SK-N-SH (cell line): ENCODE measurements at regions not wholly inside any gene's neighbourhood (a gene's known extent, or its start where the extent isn't known, plus 50 kb on each side); places are given as distances from the start of the nearest gene placed in this dataset.

Experiments
- CTCF ChIA-PET: fragments of 300-600, 350-600 bp; formaldehyde crosslinking; extraction: SDS; loops from one replicate; lab custom pipeline; 2021; lab: Yijun Ruan, JAX
- POLR2A ChIA-PET: fragments of 350-600 bp; sonication (Branson Sonifier 250); formaldehyde crosslinking; extraction: SDS; loops from one replicate; lab custom pipeline; 2020; ENCODE audit warnings: antibody characterized with exemption, inconsistent platforms; lab: Yijun Ruan, JAX
- DNase-seq: peaks from one replicate; pipeline ENCODE4 v3.0.0; 2012
- H2AFZ ChIP-seq: fragments of 200-600 bp; sonication (generic); 2 replicates; pipeline ENCODE4 v1.8.1; 2016; ENCODE audit warnings: antibody characterized with exemption, mild to moderate bottlenecking, low read depth
- H3F3A ChIP-seq: fragments of 200-600 bp; sonication (generic); replicated peaks from 2 replicates; pipeline ENCODE3; 2016; ENCODE audit warnings: antibody characterized with exemption, mild to moderate bottlenecking; ENCODE audit not compliant: insufficient read depth
- H3K27ac ChIP-seq, 2 experiments: fragments of 200-500 bp in 1 of 2; fragments of 200-600 bp in 1 of 2; sonication (Bioruptor generic) in 1 of 2; sonication (generic), shearing (Covaris generic) in 1 of 2; 2 replicates each; pipeline versions ENCODE4 v1.5.1 to v1.6.1; 2014 to 2016; ENCODE audit warnings: low read depth in 2 of 2, inconsistent platforms in 1 of 2, low read length in 1 of 2, mild to moderate bottlenecking in 1 of 2, mixed read lengths in 1 of 2
- H3K27me3 ChIP-seq: fragments of 200-600 bp; sonication (generic), shearing (Covaris generic); 2 replicates; pipeline ENCODE4 v1.6.1; 2016; ENCODE audit warnings: mixed run types; ENCODE audit not compliant: insufficient read depth
- H3K36me3 ChIP-seq, 2 experiments: fragments of 200-500 bp in 1 of 2; fragments of 200-600 bp in 1 of 2; sonication (Bioruptor generic) in 1 of 2; sonication (generic) in 1 of 2; replicated peaks in 1 of 2; 2 replicates each; pipeline versions ENCODE3 to v1.5.1; 2014 to 2016; ENCODE audit warnings: low read length in 1 of 2, mild to moderate bottlenecking in 1 of 2; ENCODE audit not compliant: insufficient read depth in 2 of 2, control insufficient read depth in 1 of 2
- H3K4me1 ChIP-seq, 2 experiments: fragments of 200-500 bp in 1 of 2; fragments of 200-600 bp in 1 of 2; sonication (Bioruptor generic) in 1 of 2; sonication (generic), shearing (Covaris generic) in 1 of 2; 2 replicates each; pipeline versions ENCODE4 v1.5.1 to v1.6.1; 2014 to 2016; ENCODE audit warnings: low read depth in 1 of 2, low read length in 1 of 2, mixed run types in 1 of 2; ENCODE audit not compliant: insufficient read depth in 2 of 2, control insufficient read depth in 1 of 2
- H3K4me2 ChIP-seq: fragments of 200-600 bp; sonication (generic), shearing (Covaris generic); 2 replicates; pipeline ENCODE4 v1.6.1; 2017; ENCODE audit warnings: mixed run types
- H3K4me3 ChIP-seq, 2 experiments: fragments of 200-500 bp in 1 of 2; fragments of 200-600 bp in 1 of 2; sonication (Bioruptor generic) in 1 of 2; sonication (generic), shearing (Covaris generic) in 1 of 2; 2 replicates each; pipeline versions ENCODE4 v1.5.1 to v1.8.1; 2014 to 2016; ENCODE audit warnings: low read depth in 2 of 2, inconsistent platforms in 1 of 2, low read length in 1 of 2, mild to moderate bottlenecking in 1 of 2, mixed read lengths in 1 of 2, moderate library complexity in 1 of 2
- H3K79me2 ChIP-seq: fragments of 200-600 bp; sonication (generic); 2 replicates; pipeline ENCODE4 v1.8.1; 2017; ENCODE audit warnings: mild to moderate bottlenecking; ENCODE audit not compliant: insufficient read depth
- H3K9ac ChIP-seq: fragments of 200-600 bp; sonication (generic); 2 replicates; pipeline ENCODE4 v1.6.1; 2017; ENCODE audit warnings: mixed run types
- H3K9me2 ChIP-seq: fragments of 200-600 bp; sonication (generic); 2 replicates; pipeline ENCODE4 v1.6.1; 2017; ENCODE audit warnings: mixed run types
- H3K9me3 ChIP-seq: fragments of 200-600 bp; sonication (generic); 2 replicates; pipeline ENCODE4 v1.6.1; 2017; ENCODE audit warnings: mixed run types, mild to moderate bottlenecking, moderate library complexity
- H4K20me1 ChIP-seq: fragments of 200-600 bp; sonication (generic); 2 replicates; pipeline ENCODE4 v1.6.1; 2017; ENCODE audit warnings: mild to moderate bottlenecking, mixed run types; ENCODE audit not compliant: insufficient read depth
- CHD2 ChIP-seq: fragments of 150-350 bp; IDR thresholded peaks from 2 replicates; pipeline ENCODE4 v1.6.1; 2018; ENCODE audit warnings: low read length; ENCODE audit not compliant: partially characterized antibody
- EP300 ChIP-seq, 2 experiments: IDR thresholded peaks; 2 replicates each; pipeline versions ENCODE4 v1.4.0 to v1.6.1; 2012; ENCODE audit warnings: borderline replicate concordance in 1 of 2, low read depth in 1 of 2, low read length in 1 of 2
- EZH2phosphoT487 ChIP-seq: fragments of 200-600 bp; sonication (generic); IDR thresholded peaks from 2 replicates; pipeline ENCODE4 v1.6.1; 2017; ENCODE audit warnings: low read depth, mixed run types, mild to moderate bottlenecking, antibody characterized with exemption, moderate library complexity, borderline replicate concordance
- FOSL2 ChIP-seq: IDR thresholded peaks from 2 replicates; pipeline ENCODE4 v1.4.0; 2012; ENCODE audit warnings: low read depth, mild to moderate bottlenecking, moderate library complexity, borderline replicate concordance
- FOXM1 ChIP-seq: IDR thresholded peaks from 2 replicates; pipeline ENCODE4 v1.4.0; 2012; ENCODE audit warnings: low read depth, mild to moderate bottlenecking
- GABPA ChIP-seq: IDR thresholded peaks from 2 replicates; pipeline ENCODE4 v1.4.0; 2012; ENCODE audit warnings: low read depth, mild to moderate bottlenecking
- GATA2 ChIP-seq: sonication (generic); formaldehyde crosslinking; IDR thresholded peaks from 2 replicates; pipeline ENCODE4 v1.5.0; 2020; ENCODE audit warnings: mild to moderate bottlenecking, missing genetic modification reagents
- JUND ChIP-seq: IDR thresholded peaks from 2 replicates; pipeline ENCODE4 v1.4.0; 2012
- MEF2A ChIP-seq: IDR thresholded peaks from 2 replicates; pipeline ENCODE4 v1.4.0; 2012; ENCODE audit warnings: low read depth, borderline replicate concordance
- NRF1 ChIP-seq: IDR thresholded peaks from 2 replicates; pipeline ENCODE4 v1.6.1; 2012; ENCODE audit warnings: low read depth, mild to moderate bottlenecking, low read length
- POLR2AphosphoS5 ChIP-seq: IDR thresholded peaks from 2 replicates; pipeline ENCODE4 v1.6.1; 2012; ENCODE audit warnings: low read depth, low read length
- RFX5 ChIP-seq: IDR thresholded peaks from 2 replicates; pipeline ENCODE4 v1.6.1; 2012; ENCODE audit warnings: mild to moderate bottlenecking, improper control_type of control experiment, low read length
- SMC3 ChIP-seq: IDR thresholded peaks from 2 replicates; pipeline ENCODE4 v1.6.1; 2012; ENCODE audit warnings: low read depth, low read length, improper control_type of control experiment
- TAF1 ChIP-seq: IDR thresholded peaks from 2 replicates; pipeline ENCODE4 v1.6.1; 2012; ENCODE audit warnings: low read depth, mild to moderate bottlenecking, low read length, moderate library complexity, borderline replicate concordance
- TCF12 ChIP-seq: IDR thresholded peaks from 2 replicates; pipeline ENCODE4 v1.4.0; 2012
- WGBS: methylation state at CpG from one replicate; pipeline ENCODE4 v1.1.6; 2017; ENCODE audit warnings: low lambda C conversion rate; 5-methylcytosine and 5-hydroxymethylcytosine counted together
- TF ChIP-seq, protein P1 (sequence below): fragments of 200-600 bp; sonication (generic); IDR thresholded peaks from 2 replicates; pipeline ENCODE4 v1.6.1; 2017; ENCODE audit warnings: antibody characterized with exemption, mild to moderate bottlenecking, moderate library complexity
- TF ChIP-seq, protein P2 (sequence below): fragments of 150-350 bp; IDR thresholded peaks from 2 replicates; pipeline ENCODE4 v1.6.1; 2016; ENCODE audit warnings: mild to moderate bottlenecking, low read depth, low read length
- TF ChIP-seq, protein P3 (sequence below): IDR thresholded peaks from 2 replicates; pipeline ENCODE4 v1.4.0; 2012; ENCODE audit warnings: low read depth, borderline replicate concordance
- TF ChIP-seq, protein P4 (sequence below): fragments of 150-350 bp; IDR thresholded peaks from 2 replicates; pipeline ENCODE4 v1.6.1; 2017; ENCODE audit warnings: antibody characterized with exemption, low read length, low read depth, borderline replicate concordance
- TF ChIP-seq, protein P5 (sequence below): IDR thresholded peaks from 2 replicates; pipeline ENCODE4 v1.6.1; 2012; ENCODE audit warnings: mild to moderate bottlenecking, low read depth, low read length, moderate library complexity

DNA sequence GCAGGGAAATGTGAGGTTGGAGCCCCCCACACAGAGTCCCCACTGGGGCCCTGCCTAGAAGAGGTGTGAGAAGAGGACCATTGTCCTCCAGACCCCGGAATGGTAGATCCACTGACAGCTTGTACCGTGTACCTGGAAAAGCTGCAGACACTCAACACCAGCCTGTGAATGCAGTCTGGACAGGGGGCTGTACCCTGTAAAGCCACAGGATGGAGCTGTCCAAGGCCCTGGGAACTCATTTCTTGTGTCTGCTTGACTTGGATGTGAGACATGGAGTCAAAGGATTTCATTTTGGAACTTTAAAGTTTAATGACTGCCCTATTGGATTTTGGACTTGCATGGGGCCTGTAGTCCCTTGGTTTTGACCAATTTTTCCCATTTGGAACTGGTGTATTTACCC lies 535.0 kb upstream of the MEF2C start:
- no peak overlapping the region for H3K9ac ChIP-seq
- WGBS = no CpG with 5 or more reads among the region's 2 CpGs
- TF ChIP-seq, protein P1, sequence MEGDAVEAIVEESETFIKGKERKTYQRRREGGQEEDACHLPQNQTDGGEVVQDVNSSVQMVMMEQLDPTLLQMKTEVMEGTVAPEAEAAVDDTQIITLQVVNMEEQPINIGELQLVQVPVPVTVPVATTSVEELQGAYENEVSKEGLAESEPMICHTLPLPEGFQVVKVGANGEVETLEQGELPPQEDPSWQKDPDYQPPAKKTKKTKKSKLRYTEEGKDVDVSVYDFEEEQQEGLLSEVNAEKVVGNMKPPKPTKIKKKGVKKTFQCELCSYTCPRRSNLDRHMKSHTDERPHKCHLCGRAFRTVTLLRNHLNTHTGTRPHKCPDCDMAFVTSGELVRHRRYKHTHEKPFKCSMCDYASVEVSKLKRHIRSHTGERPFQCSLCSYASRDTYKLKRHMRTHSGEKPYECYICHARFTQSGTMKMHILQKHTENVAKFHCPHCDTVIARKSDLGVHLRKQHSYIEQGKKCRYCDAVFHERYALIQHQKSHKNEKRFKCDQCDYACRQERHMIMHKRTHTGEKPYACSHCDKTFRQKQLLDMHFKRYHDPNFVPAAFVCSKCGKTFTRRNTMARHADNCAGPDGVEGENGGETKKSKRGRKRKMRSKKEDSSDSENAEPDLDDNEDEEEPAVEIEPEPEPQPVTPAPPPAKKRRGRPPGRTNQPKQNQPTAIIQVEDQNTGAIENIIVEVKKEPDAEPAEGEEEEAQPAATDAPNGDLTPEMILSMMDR = peak; percentile 30; the same call in 1 of the 2 replicates
- TF ChIP-seq RFX5 = no peak
- TF ChIP-seq, all 33 proteins: peak for 1
- Histone ChIP-seq H3F3A (no peaks in the 10 kb centered on the region), H3K79me2 (no peaks in the 10 kb centered on the region), H3K9me2 (0 out of 2 replicates have a peak, but pooled peaks cover 3% of the 10 kb centered on the region), H3K9me3 (no peaks in the 10 kb centered on the region), H3K27me3 (no peaks in the 10 kb centered on the region), H2AFZ (no peak overlapping the region), H3K4me3 (no peak overlapping the region), H3K36me3 (no peaks in the 10 kb centered on the region), H4K20me1 (no peaks in the 10 kb centered on the region), H3K4me1 (no peaks in the 10 kb centered on the region), H3K27ac (no peak overlapping the region), H3K4me2 (no peak overlapping the region)
- no peak for DNase-seq
- ChIA-PET CTCF (no interaction called here), POLR2A (no interaction called here)

DNA sequence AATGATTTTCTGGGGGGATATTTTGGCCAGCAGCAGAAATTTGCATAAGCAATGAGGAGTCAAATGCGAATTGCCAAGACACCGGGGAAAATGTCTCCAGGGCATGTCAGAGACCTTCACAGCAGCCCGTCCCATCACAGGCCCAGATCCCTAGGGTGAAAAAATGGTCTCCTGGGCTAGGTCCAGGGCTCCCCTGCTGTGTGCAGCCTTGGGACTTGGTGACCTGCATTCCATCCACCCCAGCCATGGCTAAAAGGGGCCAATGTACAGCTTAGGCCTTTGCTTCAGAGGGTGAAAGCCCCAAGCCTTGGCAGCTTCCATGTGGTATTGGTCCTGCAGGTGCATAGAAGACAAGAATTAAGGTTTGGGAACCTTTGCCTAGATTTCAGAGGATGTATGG lies 534.5 kb upstream of the MEF2C start:
- no peaks in the 10 kb centered on the region for H3K9me3 ChIP-seq
- whole genome bisulfite sequencing = 73% methylated on average over 2 of the region's 3 CpGs
- no peak for DNase-seq
- H3F3A ChIP-seq = no peaks in the 10 kb centered on the region
- H3K27me3 ChIP-seq = no peaks in the 10 kb centered on the region
- no peaks in the 10 kb centered on the region for H3K4me1 ChIP-seq
- no peaks in the 10 kb centered on the region for H3K36me3 ChIP-seq
- H3K4me2 ChIP-seq = no peak overlapping the region
- no peak overlapping the region for H2AFZ ChIP-seq
- H3K79me2 ChIP-seq = no peaks in the 10 kb centered on the region
- H3K4me3 ChIP-seq = no peak overlapping the region
- no peak for TF ChIP-seq GABPA
- no peak for TF ChIP-seq RFX5
- TF ChIP-seq EZH2phosphoT487 = no peak
- no peak for TF ChIP-seq POLR2AphosphoS5
- TF ChIP-seq, protein P2, sequence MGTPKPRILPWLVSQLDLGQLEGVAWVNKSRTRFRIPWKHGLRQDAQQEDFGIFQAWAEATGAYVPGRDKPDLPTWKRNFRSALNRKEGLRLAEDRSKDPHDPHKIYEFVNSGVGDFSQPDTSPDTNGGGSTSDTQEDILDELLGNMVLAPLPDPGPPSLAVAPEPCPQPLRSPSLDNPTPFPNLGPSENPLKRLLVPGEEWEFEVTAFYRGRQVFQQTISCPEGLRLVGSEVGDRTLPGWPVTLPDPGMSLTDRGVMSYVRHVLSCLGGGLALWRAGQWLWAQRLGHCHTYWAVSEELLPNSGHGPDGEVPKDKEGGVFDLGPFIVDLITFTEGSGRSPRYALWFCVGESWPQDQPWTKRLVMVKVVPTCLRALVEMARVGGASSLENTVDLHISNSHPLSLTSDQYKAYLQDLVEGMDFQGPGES = no peak
- TF ChIP-seq, protein P3, sequence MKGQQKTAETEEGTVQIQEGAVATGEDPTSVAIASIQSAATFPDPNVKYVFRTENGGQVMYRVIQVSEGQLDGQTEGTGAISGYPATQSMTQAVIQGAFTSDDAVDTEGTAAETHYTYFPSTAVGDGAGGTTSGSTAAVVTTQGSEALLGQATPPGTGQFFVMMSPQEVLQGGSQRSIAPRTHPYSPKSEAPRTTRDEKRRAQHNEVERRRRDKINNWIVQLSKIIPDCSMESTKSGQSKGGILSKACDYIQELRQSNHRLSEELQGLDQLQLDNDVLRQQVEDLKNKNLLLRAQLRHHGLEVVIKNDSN = no peak
- TF ChIP-seq, protein P4, sequence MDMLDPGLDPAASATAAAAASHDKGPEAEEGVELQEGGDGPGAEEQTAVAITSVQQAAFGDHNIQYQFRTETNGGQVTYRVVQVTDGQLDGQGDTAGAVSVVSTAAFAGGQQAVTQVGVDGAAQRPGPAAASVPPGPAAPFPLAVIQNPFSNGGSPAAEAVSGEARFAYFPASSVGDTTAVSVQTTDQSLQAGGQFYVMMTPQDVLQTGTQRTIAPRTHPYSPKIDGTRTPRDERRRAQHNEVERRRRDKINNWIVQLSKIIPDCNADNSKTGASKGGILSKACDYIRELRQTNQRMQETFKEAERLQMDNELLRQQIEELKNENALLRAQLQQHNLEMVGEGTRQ = no peak
- no peak for TF ChIP-seq NRF1
- TF ChIP-seq JUND = no peak
- TF ChIP-seq FOSL2 = no peak
- TF ChIP-seq TAF1 = no peak
- TF ChIP-seq CHD2 = no peak
- TF ChIP-seq, protein P5, sequence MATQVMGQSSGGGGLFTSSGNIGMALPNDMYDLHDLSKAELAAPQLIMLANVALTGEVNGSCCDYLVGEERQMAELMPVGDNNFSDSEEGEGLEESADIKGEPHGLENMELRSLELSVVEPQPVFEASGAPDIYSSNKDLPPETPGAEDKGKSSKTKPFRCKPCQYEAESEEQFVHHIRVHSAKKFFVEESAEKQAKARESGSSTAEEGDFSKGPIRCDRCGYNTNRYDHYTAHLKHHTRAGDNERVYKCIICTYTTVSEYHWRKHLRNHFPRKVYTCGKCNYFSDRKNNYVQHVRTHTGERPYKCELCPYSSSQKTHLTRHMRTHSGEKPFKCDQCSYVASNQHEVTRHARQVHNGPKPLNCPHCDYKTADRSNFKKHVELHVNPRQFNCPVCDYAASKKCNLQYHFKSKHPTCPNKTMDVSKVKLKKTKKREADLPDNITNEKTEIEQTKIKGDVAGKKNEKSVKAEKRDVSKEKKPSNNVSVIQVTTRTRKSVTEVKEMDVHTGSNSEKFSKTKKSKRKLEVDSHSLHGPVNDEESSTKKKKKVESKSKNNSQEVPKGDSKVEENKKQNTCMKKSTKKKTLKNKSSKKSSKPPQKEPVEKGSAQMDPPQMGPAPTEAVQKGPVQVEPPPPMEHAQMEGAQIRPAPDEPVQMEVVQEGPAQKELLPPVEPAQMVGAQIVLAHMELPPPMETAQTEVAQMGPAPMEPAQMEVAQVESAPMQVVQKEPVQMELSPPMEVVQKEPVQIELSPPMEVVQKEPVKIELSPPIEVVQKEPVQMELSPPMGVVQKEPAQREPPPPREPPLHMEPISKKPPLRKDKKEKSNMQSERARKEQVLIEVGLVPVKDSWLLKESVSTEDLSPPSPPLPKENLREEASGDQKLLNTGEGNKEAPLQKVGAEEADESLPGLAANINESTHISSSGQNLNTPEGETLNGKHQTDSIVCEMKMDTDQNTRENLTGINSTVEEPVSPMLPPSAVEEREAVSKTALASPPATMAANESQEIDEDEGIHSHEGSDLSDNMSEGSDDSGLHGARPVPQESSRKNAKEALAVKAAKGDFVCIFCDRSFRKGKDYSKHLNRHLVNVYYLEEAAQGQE = no peak
- no peak for TF ChIP-seq EP300 (IDR thresholded peaks at IDR 0.05; ENCODE audit: borderline replicate concordance in 1 of 2, low read depth in 1 of 2, low read length in 1 of 2)
- TF ChIP-seq TCF12 = no peak
- TF ChIP-seq MEF2A = no peak
- TF ChIP-seq FOXM1 = no peak
- no peak for TF ChIP-seq GATA2 (CRISPR knock-in tag)
- TF ChIP-seq SMC3 = no peak
- no peak overlapping the region for H3K9ac ChIP-seq
- ChIA-PET POLR2A (no interaction called here), CTCF (no interaction called here)
- no peaks in the 10 kb centered on the region for H4K20me1 ChIP-seq
- no peak overlapping the region for H3K27ac ChIP-seq
- 0 out of 2 replicates have a peak, but pooled peaks cover 3% of the 10 kb centered on the region for H3K9me2 ChIP-seq
